H9 (cell line): ENCODE measurements at regions not wholly inside any gene's neighbourhood (a gene's known extent, or its start where the extent isn't known, plus 50 kb on each side); places are given as distances from the start of the nearest gene placed in this dataset.
"Not testable (repeated sequence)": the region's sequence is repeated elsewhere in the genome, so short reads cannot be mapped to it uniquely, and the experiment has no call there.

Source experiments
- DNase-seq: peaks from one replicate; pipeline ENCODE4 v3.0.0-alpha.2; 2017
- H2AFZ ChIP-seq: one replicate; pipeline ENCODE4 v1.6.1; 2013; ENCODE audit warnings: mild to moderate bottlenecking, low read length, control low read depth, moderate library complexity
- H2AK5ac ChIP-seq: 2 replicates; pipeline ENCODE4 v1.6.1; 2013; ENCODE audit warnings: low read length, control low read depth, mixed read lengths; ENCODE audit not compliant: insufficient read length
- H2BK120ac ChIP-seq: one replicate; pipeline ENCODE4 v1.6.1; 2013; ENCODE audit warnings: low read depth, mild to moderate bottlenecking, low read length, control low read depth, inconsistent platforms; ENCODE audit not compliant: poor library complexity, severe bottlenecking
- H2BK12ac ChIP-seq: 2 replicates; pipeline ENCODE4 v1.6.1; 2013; ENCODE audit warnings: low read length, control low read depth, mixed read lengths, low read depth; ENCODE audit not compliant: insufficient read length
- H2BK15ac ChIP-seq: 2 replicates; pipeline ENCODE4 v1.6.1; 2013; ENCODE audit warnings: low read depth, low read length, control low read depth
- H2BK20ac ChIP-seq: one replicate; pipeline ENCODE4 v1.6.1; 2013; ENCODE audit warnings: low read depth, mild to moderate bottlenecking, low read length, control low read depth, inconsistent platforms; ENCODE audit not compliant: poor library complexity, severe bottlenecking
- H2BK5ac ChIP-seq: 2 replicates; pipeline ENCODE4 v1.6.1; 2013; ENCODE audit warnings: low read length, control low read depth, mixed read lengths; ENCODE audit not compliant: insufficient read length
- H3K14ac ChIP-seq: 2 replicates; pipeline ENCODE4 v1.6.1; 2013; ENCODE audit warnings: low read length, control low read depth; ENCODE audit not compliant: insufficient read depth
- H3K18ac ChIP-seq: 2 replicates; pipeline ENCODE4 v1.6.1; 2013; ENCODE audit warnings: low read depth, mild to moderate bottlenecking, mixed read lengths, low read length, control low read depth; ENCODE audit not compliant: insufficient read length
- H3K23ac ChIP-seq: 2 replicates; pipeline ENCODE4 v1.6.1; 2013; ENCODE audit warnings: low read length, control low read depth, mixed read lengths, low read depth; ENCODE audit not compliant: insufficient read length
- H3K23me2 ChIP-seq: 2 replicates; pipeline ENCODE4 v1.6.1; 2013; ENCODE audit warnings: low read depth, mild to moderate bottlenecking, mixed read lengths, low read length, control low read depth; ENCODE audit not compliant: insufficient read length, poor library complexity, severe bottlenecking
- H3K27ac ChIP-seq: 2 replicates; pipeline ENCODE4 v1.5.1; 2013; ENCODE audit warnings: low read length, control low read depth, mixed read lengths, low read depth; ENCODE audit not compliant: insufficient read length
- H3K27me3 ChIP-seq: 2 replicates; pipeline ENCODE4 v1.6.1; 2013; ENCODE audit warnings: low read length, control low read depth, inconsistent platforms; ENCODE audit not compliant: insufficient read depth
- H3K4ac ChIP-seq: 2 replicates; pipeline ENCODE4 v1.6.1; 2013; ENCODE audit warnings: low read depth, mild to moderate bottlenecking, control low read depth, inconsistent platforms, low read length, moderate library complexity
- H3K4me1 ChIP-seq: 2 replicates; pipeline ENCODE4 v1.6.1; 2013; ENCODE audit warnings: low read length, control low read depth, inconsistent platforms; ENCODE audit not compliant: insufficient read depth
- H3K4me2 ChIP-seq: 2 replicates; pipeline ENCODE4 v1.6.1; 2013; ENCODE audit warnings: low read length, control low read depth, mixed read lengths; ENCODE audit not compliant: insufficient read length, insufficient read depth
- H3K56ac ChIP-seq: 2 replicates; pipeline ENCODE4 v1.6.1; 2013; ENCODE audit warnings: low read depth, mild to moderate bottlenecking, mixed read lengths, low read length, control low read depth; ENCODE audit not compliant: insufficient read length
- H3K79me1 ChIP-seq: 2 replicates; pipeline ENCODE4 v1.6.1; 2013; ENCODE audit warnings: low read depth, mild to moderate bottlenecking, moderate library complexity, low read length, control low read depth, inconsistent platforms; ENCODE audit not compliant: insufficient read depth, poor library complexity, severe bottlenecking
- H3K79me2 ChIP-seq: 2 replicates; pipeline ENCODE4 v1.6.1; 2013; ENCODE audit warnings: low read length, control low read depth, inconsistent platforms; ENCODE audit not compliant: insufficient read depth
- H3K9ac ChIP-seq: 2 replicates; pipeline ENCODE4 v1.6.1; 2013; ENCODE audit warnings: low read length, control low read depth, mixed read lengths; ENCODE audit not compliant: insufficient read length; ENCODE audit errors: extremely low read depth
- H3K9me3 ChIP-seq: one replicate; pipeline ENCODE4 v1.6.1; 2013; ENCODE audit warnings: low read depth, low read length, inconsistent platforms; ENCODE audit not compliant: control insufficient read depth
- H3T11ph ChIP-seq: one replicate; pipeline ENCODE4 v1.6.1; 2013; ENCODE audit warnings: mild to moderate bottlenecking, low read length, control low read depth, inconsistent platforms
- H4K20me1 ChIP-seq: one replicate; pipeline ENCODE4 v1.6.1; 2013; ENCODE audit not compliant: control insufficient read depth, insufficient read length, insufficient read depth
- H4K5ac ChIP-seq: 2 replicates; pipeline ENCODE4 v1.6.1; 2013; ENCODE audit warnings: low read depth, mild to moderate bottlenecking, mixed read lengths, low read length, control low read depth; ENCODE audit not compliant: insufficient read length
- H4K8ac ChIP-seq: replicated peaks from 2 replicates; pipeline ENCODE4 v1.6.1; 2013; ENCODE audit warnings: low read length, control low read depth, mixed read lengths, low read depth; ENCODE audit not compliant: insufficient read length
- H4K91ac ChIP-seq: 2 replicates; pipeline ENCODE4 v1.6.1; 2013; ENCODE audit warnings: low read depth, mild to moderate bottlenecking, moderate library complexity, mixed read lengths, low read length, control low read depth; ENCODE audit not compliant: insufficient read length
- H3K27ac Mint-ChIP-seq, 3 experiments: 2 replicates in 2 of 3; 3 replicates in 1 of 3; pipeline ENCODE4 v1.8.0; 2020 to 2021; ENCODE audit warnings: mixed read lengths in 3 of 3, mild to moderate bottlenecking in 1 of 3, moderate library complexity in 1 of 3
- H3K27me3 Mint-ChIP-seq: 2 replicates; pipeline ENCODE4 v1.8.0; 2021; ENCODE audit warnings: low read depth, mild to moderate bottlenecking, moderate library complexity, mixed read lengths
- H3K36me3 Mint-ChIP-seq, 3 experiments: 2 replicates in 2 of 3; 3 replicates in 1 of 3; pipeline ENCODE4 v1.8.0; 2020 to 2021; ENCODE audit warnings: low read depth in 3 of 3, mixed read lengths in 3 of 3; ENCODE audit not compliant: insufficient read depth in 1 of 3
- H3K4me1 Mint-ChIP-seq, 2 experiments: 2 replicates each; pipeline ENCODE4 v1.8.0; 2020; ENCODE audit warnings: mixed read lengths in 2 of 2
- H3K4me3 Mint-ChIP-seq, 2 experiments: 2 replicates in 1 of 2; 3 replicates in 1 of 2; pipeline ENCODE4 v1.8.0; 2020 to 2021; ENCODE audit warnings: mild to moderate bottlenecking in 2 of 2, mixed read lengths in 2 of 2, moderate library complexity in 1 of 2
- H3K9me3 Mint-ChIP-seq, 2 experiments: 2 replicates in 1 of 2; 3 replicates in 1 of 2; pipeline ENCODE4 v1.8.0; 2020; ENCODE audit warnings: mild to moderate bottlenecking in 2 of 2, mixed read lengths in 2 of 2, moderate library complexity in 1 of 2
- CTCF ChIP-seq: fragments of 200-600 bp; sonication (generic); conservative IDR thresholded peaks from 3 replicates; pipeline ENCODE4 v1.8.0; 2021; ENCODE audit warnings: antibody characterized with exemption, mild to moderate bottlenecking
- WGBS: extraction: QIAGEN DNeasy Blood & Tissue Kit; methylation state at CpG from one replicate; pipeline ENCODE4 v1.1.7; 2013; ENCODE audit warnings: missing lambda C conversion rate, low lambda C conversion rate, mixed read lengths; ENCODE audit not compliant: insufficient read length; ENCODE audit errors: extremely low coverage; 5-methylcytosine and 5-hydroxymethylcytosine counted together

DNA sequence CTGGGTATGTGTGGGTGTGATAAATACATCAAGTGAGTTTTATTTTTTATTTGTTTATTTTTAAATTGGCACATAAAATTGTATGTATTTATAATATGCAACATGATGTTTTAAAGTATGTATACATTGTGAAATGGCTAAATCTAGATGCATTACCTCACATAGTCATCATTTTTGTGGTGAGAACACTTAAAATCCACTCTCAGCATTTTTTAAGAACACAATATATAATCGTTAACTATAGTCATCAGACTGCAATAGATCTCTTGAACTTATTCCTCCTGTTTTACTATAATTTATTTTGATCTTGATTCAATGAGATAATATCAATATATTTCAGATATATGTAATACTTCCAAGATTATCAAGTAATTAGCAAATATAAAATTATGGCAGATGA is 93.9 kb upstream of the ALDH1A1 start:
- Mint-ChIP-seq H3K9me3 (no peaks in the 10 kb centered on the region), H3K36me3 (no peaks in the 10 kb centered on the region), H3K4me1 (peaks cover 27 to 28% of the 10 kb centered on the region in 2 experiments), H3K4me3 (no peak overlapping the region), H3K27ac (no peak overlapping the region), H3K27me3 (no peaks in the 10 kb centered on the region)
- Histone ChIP-seq H3K9me3 (no peaks in the 10 kb centered on the region), H3K27me3 (no peaks in the 10 kb centered on the region), H4K8ac (no peak overlapping the region), H3K9ac (no peak overlapping the region), H4K5ac (no peak overlapping the region), H3K23ac (no peak overlapping the region), H3K4me1 (peaks cover under 1% of the 10 kb centered on the region; the same call in 1 of the 2 replicates), H2BK15ac (no peak overlapping the region), H2BK20ac (no peak overlapping the region), H2AK5ac (no peak overlapping the region), H3K18ac (no peak overlapping the region), H2AFZ (no peak overlapping the region), H4K20me1 (no peaks in the 10 kb centered on the region), H3K79me2 (no peaks in the 10 kb centered on the region), H3K14ac (no peak overlapping the region), H4K91ac (no peak overlapping the region), H3T11ph (no peak overlapping the region), H3K79me1 (no peaks in the 10 kb centered on the region), H3K56ac (no peak overlapping the region), H3K23me2 (no peaks in the 10 kb centered on the region), H2BK12ac (no peak overlapping the region), H3K4ac (no peak overlapping the region), H2BK120ac (no peak overlapping the region), H2BK5ac (no peak overlapping the region), H3K27ac (no peak overlapping the region), H3K4me2 (no peak overlapping the region)
- TF ChIP-seq CTCF = no peak
- WGBS = no CpG with 5 or more reads among the region's 1 CpG
- DNase-seq = no peak

GRCh38 chr9:73044776-73045175 is 91.9 kb upstream of the ALDH1A1 start:
- not testable (repeated sequence) for H3K27me3 Mint-ChIP-seq, H4K5ac ChIP-seq, H2AK5ac ChIP-seq, H3K23ac ChIP-seq, H3K79me2 ChIP-seq, H3K4me1 ChIP-seq, H2BK20ac ChIP-seq, H2AFZ ChIP-seq, H3K4me2 ChIP-seq, H3K23me2 ChIP-seq, H3K56ac ChIP-seq, DNase-seq, H4K8ac ChIP-seq, H3K27ac ChIP-seq, H2BK120ac ChIP-seq, H3K36me3 Mint-ChIP-seq, H2BK12ac ChIP-seq, H3K27me3 ChIP-seq, H3K9me3 ChIP-seq, H3K4ac ChIP-seq, H2BK15ac ChIP-seq, H3K18ac ChIP-seq, H3K14ac ChIP-seq, H3T11ph ChIP-seq, H3K4me3 Mint-ChIP-seq, H3K9me3 Mint-ChIP-seq, H4K20me1 ChIP-seq, H4K91ac ChIP-seq, H3K79me1 ChIP-seq, H2BK5ac ChIP-seq, H3K9ac ChIP-seq
- no CpG with 5 or more reads among the region's 4 CpGs for WGBS
- peak overlapping the region in 1 of 3 experiments; percentile 52; a peak in 1 of 7 replicates for H3K27ac Mint-ChIP-seq
- peaks cover 8 to 10% of the 10 kb centered on the region in 2 experiments for H3K4me1 Mint-ChIP-seq
